Hematopoietic multipotent progenitor cell treated with erythropoietin and hydrocortisone succinate and interleukin-3 and kit ligand, for 6 days (in vitro differentiated cells): ENCODE measurements at regions not wholly inside any gene's neighbourhood (a gene's known extent, or its start where the extent isn't known, plus 50 kb on each side); places are given as distances from the start of the nearest gene placed in this dataset.
"Not testable (repeated sequence)": the region's sequence is repeated elsewhere in the genome, so short reads cannot be mapped to it uniquely, and the experiment has no call there.

Source experiments
- DNase-seq: peaks from one replicate; pipeline ENCODE4 v3.0.0-alpha.2; 2015

- no peak for DNase-seq
These were observed 423.0 kb downstream of the TUSC1 start for GRCh38 chr9:25255216-25255615.

DNA sequence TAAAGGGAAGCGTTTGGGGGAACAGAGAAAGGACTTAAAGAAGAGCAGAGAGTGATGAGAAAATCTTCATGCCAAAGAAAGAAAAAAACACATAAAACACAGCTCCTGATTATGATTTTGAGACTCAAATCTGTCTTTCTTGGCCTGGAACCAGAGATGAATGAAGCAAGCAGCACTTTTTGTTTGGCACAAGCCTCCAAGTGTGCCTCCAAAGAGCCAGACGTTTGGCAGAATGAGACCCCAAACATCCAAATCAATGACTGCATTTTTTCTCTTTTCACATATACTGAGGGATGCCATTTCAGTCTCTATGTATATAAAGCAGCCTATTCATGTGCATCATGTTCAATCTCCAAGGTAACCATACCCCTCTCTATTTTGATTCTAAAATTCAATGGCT is 424.2 kb downstream of the TUSC1 start:
- no peak for DNase-seq

DNA sequence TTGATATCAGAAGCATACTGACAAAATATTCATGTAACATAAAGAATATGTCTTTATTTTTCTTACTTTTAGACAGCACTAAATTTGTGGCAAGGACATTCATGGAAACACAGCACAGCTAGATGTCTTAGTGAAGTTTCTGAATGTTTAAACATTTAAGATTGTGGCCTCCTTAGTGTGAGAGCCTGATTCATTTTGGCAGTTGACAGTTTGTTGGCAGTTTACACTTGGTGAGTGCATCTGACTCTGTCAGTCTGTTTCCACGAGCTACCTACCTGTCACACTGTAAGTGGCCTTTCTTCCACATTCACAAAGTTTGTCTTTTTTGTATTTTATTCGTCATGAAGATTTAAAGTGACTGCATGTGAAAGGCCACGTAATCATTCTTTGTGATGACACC is 436.8 kb downstream of the TUSC1 start:
- no peak for DNase-seq

DNA sequence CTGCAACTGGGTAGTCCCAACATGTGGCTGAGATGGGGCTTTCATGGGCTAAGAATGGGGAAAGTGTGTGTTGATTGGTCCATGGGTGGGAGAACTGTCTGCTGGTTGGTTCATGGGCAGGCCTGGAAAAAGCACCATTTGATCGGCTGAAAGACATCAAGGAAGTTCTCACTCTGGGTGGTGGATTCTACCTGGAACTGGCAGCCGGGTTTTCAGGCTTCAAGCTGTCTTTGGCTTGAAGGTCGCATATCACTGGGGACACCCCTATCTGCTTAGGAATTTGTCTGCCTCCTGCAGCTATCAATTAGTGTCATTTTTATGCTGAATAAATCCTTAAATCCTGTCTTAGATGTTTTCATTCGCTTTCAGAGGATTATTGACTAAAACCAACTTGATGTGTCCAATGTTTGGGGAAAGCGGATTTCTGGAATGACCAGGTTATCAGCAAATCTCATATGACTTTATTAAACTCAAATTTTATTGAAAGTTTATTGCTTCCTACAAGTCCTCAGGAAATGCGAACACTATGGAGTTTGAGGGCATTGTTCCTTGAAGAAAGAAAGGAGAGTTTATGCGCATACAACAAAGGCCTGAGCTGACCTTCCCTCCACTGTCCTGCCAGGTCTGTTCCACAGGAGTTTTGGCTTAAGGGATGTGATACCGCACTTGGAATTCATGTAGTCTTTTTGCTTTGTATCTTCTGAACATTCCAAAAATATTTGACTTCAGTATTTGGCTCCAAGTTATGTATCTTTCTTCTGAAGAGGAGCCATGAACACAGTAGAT is 451.1 kb downstream of the TUSC1 start:
- no peak for DNase-seq

- no peak for DNase-seq
These were observed 452.1 kb downstream of the TUSC1 start for GRCh38 chr9:25225938-25226760.

GRCh38 chr9:25224996-25225395 is 453.2 kb downstream of the TUSC1 start:
- DNase-seq = no peak

GRCh38 chr9:25224309-25224708 is 453.9 kb downstream of the TUSC1 start:
- DNase-seq = no peak

- no peak for DNase-seq
These were observed 465.9 kb downstream of the TUSC1 start for GRCh38 chr9:25212361-25212760.

GRCh38 chr9:25207402-25208195 is 470.6 kb downstream of the TUSC1 start:
- no peak for DNase-seq

DNA sequence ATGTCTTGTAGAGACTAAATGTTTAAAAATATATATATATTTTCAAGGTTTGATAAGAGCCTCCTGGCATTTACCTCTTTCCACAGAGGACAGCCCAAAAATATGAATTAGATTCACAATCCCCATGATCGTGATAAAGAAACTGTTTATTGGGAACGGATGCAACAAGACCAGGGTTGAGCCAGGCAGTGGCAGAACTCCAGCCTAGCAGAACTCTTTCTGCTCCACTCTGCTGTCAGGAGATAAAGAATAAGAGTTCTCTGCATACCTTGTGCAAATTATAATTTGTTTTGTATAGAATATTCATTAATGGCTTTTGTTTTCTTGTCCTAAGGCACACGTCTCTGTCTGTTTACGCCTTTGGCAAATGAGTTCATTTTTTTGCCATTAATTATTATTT is 472.2 kb downstream of the TUSC1 start:
- no peak for DNase-seq

GRCh38 chr9:25205285-25205684 is 473.0 kb downstream of the TUSC1 start:
- no peak for DNase-seq

GRCh38 chr9:25177858-25178257 is 500.4 kb downstream of the TUSC1 start:
- no peak for DNase-seq

DNA sequence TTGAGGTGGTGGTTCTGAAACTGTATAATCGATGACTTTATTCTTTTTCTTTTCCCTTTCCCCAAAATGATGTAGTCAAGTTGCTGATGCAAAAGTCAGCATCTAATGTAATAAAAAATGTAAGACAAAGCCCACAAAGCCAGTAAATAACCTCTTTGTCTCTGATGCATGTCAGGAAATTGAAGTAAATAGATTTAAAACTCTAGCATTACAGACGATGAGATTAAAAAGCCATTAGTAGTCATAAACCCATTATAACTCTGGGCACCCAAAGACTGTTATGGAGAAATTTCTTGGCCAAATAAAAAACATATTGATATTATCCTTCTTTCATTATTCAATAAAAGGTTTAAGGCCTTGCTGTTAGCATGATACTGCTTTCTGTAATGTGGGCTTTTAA is 548.7 kb downstream of the TUSC1 start:
- DNase-seq = no peak

- no peak for DNase-seq
These were observed 556.4 kb downstream of the TUSC1 start for GRCh38 chr9:25121811-25122210.

DNA sequence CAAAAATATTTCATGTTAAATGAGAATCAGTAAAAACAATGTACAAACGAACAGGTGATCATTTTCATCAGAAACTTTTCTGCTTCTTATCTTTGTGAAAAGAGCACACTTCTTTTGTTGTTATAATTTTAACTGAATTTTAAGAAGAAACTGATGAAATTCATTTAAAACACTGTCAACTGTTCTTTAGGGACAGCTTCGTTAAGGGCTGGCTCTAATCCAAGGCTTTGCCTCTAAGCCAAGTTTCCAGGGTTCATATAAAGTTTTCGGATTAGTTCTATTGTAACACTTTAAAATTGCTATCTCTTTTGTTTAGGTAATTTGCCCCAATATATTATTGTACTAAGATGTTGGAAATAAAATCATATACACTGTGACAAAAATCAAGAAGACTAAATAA is 559.2 kb downstream of the TUSC1 start:
- DNase-seq = no peak

DNA sequence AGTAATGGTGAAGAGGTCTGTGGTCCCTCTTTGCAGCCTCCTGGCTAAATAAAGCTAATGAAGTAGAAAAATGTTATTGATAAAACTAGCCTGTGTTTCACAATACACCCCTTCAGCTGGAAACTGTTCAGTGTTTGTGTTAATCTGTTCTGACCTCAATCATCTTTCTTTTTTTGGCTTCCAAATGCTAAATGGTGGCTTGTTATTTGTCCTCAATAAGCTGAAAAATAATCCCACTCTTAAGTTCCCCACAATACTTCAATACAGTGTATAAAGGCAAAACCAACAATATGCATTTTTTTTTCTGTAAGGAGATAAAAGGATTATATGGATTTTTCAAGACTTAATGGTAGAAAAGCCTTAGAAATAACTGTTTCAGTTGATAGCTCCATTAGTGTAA is 560.5 kb downstream of the TUSC1 start:
- DNase-seq = no peak

GRCh38 chr9:25102204-25102603 is 556.5 kb upstream of the IZUMO3 start:
- DNase-seq = not testable (repeated sequence)

DNA sequence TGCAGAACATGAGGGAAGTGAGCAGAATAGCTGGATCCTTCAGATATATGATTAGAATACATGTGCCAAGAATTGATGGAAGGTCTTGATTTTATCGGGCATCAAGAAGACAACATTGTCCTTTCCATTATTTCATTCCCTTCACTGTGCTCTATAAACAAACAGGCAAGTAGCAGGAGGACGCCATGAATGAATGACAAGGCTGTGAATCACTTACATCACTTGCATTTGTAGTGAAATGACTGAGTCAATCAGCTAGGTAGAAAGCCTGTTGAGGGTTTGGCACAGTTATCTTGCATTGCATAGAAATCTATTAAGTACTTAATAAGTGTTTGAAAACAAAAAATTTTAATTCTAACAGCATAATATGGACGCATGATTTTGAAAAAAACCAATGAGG is 548.8 kb upstream of the IZUMO3 start:
- DNase-seq = no peak

DNA sequence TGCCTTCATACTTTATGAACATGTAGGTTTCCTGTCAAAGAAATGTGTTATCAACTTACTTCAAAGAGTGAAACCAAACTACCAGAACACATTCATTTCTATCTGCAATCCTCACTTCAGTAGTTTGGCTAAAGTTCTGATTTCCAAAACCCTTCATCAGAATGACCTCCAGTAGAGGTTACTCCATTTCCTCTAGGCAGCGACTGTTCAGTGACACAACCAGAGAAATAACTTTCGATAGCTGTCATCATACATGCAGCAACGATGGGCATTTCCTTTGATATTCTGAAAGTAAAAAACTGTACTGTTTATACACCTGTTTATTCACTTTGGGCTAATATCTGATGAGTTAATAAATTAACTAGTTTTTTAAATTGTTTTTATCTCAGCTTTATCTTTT is 532.5 kb upstream of the IZUMO3 start:
- no peak for DNase-seq

DNA sequence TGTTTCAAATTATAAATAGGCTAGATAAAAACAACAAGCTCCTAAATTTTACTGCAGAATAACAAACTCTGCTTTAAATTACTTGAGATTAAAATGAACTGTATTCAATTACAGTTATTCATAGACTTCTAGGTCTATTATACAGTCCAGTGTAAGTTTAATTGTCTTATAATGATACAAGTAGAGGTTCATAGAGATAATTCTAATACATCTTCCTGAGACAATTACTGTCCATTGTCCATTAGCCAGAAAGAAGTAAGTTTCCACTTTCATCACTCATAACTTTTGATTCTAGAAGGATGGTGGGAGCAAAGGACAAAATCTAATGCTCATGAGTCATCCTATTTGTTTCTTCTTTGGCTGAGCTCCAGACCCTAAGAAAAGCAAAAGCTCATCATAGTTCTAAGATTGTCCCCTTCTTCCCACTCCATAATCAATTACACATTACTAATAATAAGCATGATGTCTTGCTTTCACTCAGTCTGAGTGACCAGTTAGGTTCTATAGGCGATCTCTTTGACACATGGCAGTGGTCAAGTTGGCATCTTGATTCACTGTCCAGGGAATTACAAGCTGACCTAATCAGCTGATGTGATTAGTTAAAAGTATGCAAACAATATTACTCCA is 502.5 kb upstream of the IZUMO3 start:
- DNase-seq = no peak

DNA sequence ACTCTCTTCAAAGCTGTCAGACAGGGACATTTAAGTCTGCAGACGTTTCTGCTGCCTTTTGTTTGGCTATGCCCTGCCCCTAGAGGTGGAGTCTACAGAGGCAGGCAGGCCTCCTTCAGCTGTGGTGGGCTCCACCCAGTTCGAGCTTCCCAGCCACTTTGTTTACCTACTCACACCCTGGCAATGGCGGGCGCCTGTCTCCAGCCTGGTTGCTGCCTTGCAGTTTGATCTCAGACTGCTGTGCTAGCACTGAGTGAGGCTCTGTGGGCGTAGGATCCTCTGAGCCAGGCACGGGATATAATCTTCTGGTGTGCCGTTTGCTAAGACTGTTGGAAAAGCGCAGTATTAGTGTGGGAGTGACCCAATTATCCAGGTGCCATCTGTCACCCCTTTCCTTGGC is 499.8 kb upstream of the IZUMO3 start:
- DNase-seq = not testable (repeated sequence)

GRCh38 chr9:25029743-25030142 is 484.0 kb upstream of the IZUMO3 start:
- DNase-seq = no peak

GRCh38 chr9:25025686-25026085 is 480.0 kb upstream of the IZUMO3 start:
- no peak for DNase-seq
